CD4-positive, CD25-positive, alpha-beta regulatory T cell (primary cell): ENCODE measurements at regions not wholly inside any gene's neighbourhood (a gene's known extent, or its start where the extent isn't known, plus 50 kb on each side); places are given as distances from the start of the nearest gene placed in this dataset.
"Not testable (repeated sequence)": the region's sequence is repeated elsewhere in the genome, so short reads cannot be mapped to it uniquely, and the experiment has no call there.

ENCODE experiments used
- ATAC-seq, 2 donors: fragments of 150-1000 bp; cut with Tn5 transposase; one replicate each; pipeline ENCODE4 v1.10.0; 2021; ENCODE audit warnings: low read depth in 2 of 2, moderate number of reproducible peaks in 2 of 2, moderate library complexity in 1 of 2
- DNase-seq, 3 donors: peaks; one replicate each; pipeline versions ENCODE4 v3.0.0 to v3.0.0-alpha.2; 2012 to 2022; ENCODE audit warnings: mixed read lengths in 1 of 3
- H3K27ac ChIP-seq: one replicate; pipeline ENCODE4 v1.7.0; 2013; ENCODE audit warnings: mild to moderate bottlenecking, low read length; ENCODE audit not compliant: insufficient read depth, poor library complexity, severe bottlenecking
- H3K27me3 ChIP-seq: one replicate; pipeline ENCODE4 v1.7.0; 2013; ENCODE audit warnings: low read length; ENCODE audit not compliant: control insufficient read depth, insufficient read depth
- H3K36me3 ChIP-seq: one replicate; pipeline ENCODE4 v1.7.0; 2013; ENCODE audit warnings: mild to moderate bottlenecking, low read length, moderate library complexity; ENCODE audit not compliant: control insufficient read depth, insufficient read depth
- H3K4me1 ChIP-seq: 2 replicates; pipeline ENCODE4 v1.7.0; 2013; ENCODE audit warnings: mild to moderate bottlenecking, low read length; ENCODE audit not compliant: insufficient read depth, control insufficient read depth, poor library complexity, severe bottlenecking
- H3K4me3 ChIP-seq: one replicate; pipeline ENCODE4 v1.7.0; 2013; ENCODE audit warnings: low read depth, mild to moderate bottlenecking, low read length, moderate library complexity
- H3K9me3 ChIP-seq, 2 experiments: 1 replicate in 1 of 2; 2 replicates in 1 of 2; pipeline ENCODE4 v1.7.0; 2013; ENCODE audit warnings: low read length in 2 of 2, mild to moderate bottlenecking in 1 of 2, moderate library complexity in 1 of 2; ENCODE audit not compliant: control insufficient read depth in 2 of 2
- H3K27ac Mint-ChIP-seq, 3 donors: one replicate each; pipeline ENCODE4 v1.8.0; 2020 to 2022; ENCODE audit warnings: mild to moderate bottlenecking in 3 of 3, mixed read lengths in 3 of 3, moderate library complexity in 2 of 3
- H3K27me3 Mint-ChIP-seq: one replicate; pipeline ENCODE4 v1.8.0; 2022; ENCODE audit warnings: mild to moderate bottlenecking, mixed read lengths
- H3K36me3 Mint-ChIP-seq: one replicate; pipeline ENCODE4 v1.8.0; 2020; ENCODE audit warnings: mixed read lengths
- H3K4me1 Mint-ChIP-seq, 4 donors: one replicate each; pipeline ENCODE4 v1.8.0; 2020 to 2022; ENCODE audit warnings: mixed read lengths in 4 of 4, mild to moderate bottlenecking in 1 of 4
- H3K4me3 Mint-ChIP-seq, 4 donors: one replicate each; pipeline ENCODE4 v1.8.0; 2020 to 2022; ENCODE audit warnings: mild to moderate bottlenecking in 4 of 4, mixed read lengths in 4 of 4, moderate library complexity in 3 of 4
- H3K9me3 Mint-ChIP-seq, 7 donors: one replicate each; pipeline ENCODE4 v1.8.0; 2020 to 2022; ENCODE audit warnings: mixed read lengths in 7 of 7, mild to moderate bottlenecking in 3 of 7, moderate library complexity in 2 of 7

- no peaks in the 10 kb centered on the region for H3K9me3 ChIP-seq
- Mint-ChIP-seq H3K4me3 (no peak overlapping the region), H3K9me3 (peaks cover 0 to 10% (median 5%) of the 10 kb centered on the region in 7 donors), H3K36me3 (no peaks in the 10 kb centered on the region), H3K27ac (no peak overlapping the region), H3K27me3 (no peaks in the 10 kb centered on the region), H3K4me1 (no peaks in the 10 kb centered on the region)
- H3K36me3 ChIP-seq: no peaks in the 10 kb centered on the region
- no peaks in the 10 kb centered on the region for H3K4me1 ChIP-seq
- H3K27ac ChIP-seq: no peak overlapping the region
- ATAC-seq (no peak), DNase-seq (no peak)
- no peak overlapping the region for H3K4me3 ChIP-seq
- H3K27me3 ChIP-seq: no peaks in the 10 kb centered on the region
Measured at GRCh38 chr2:52613064-52613463, 1154.5 kb upstream of the CHAC2 start.

DNA sequence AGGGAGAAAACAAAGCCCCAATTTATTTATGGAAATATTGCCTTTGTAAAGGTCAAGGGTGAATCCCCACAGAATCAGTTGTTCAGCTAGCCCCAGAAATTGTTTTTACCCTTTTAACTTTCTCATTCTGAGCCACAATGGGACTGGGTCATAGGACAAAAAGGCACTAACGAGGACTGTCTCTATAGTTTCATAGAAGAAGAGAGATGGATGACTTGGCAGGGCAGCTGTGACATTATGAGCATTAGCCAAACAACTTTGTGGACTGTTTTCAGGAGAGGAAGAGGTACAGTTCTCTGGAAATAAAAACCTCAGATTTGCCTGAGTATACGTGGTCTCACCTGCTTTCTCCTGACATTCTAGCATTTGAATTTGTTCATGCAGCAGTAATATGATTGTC lies 1155.8 kb upstream of the CHAC2 start:
- Histone ChIP-seq H3K27me3 (no peaks in the 10 kb centered on the region), H3K36me3 (no peaks in the 10 kb centered on the region), H3K9me3 (no peaks in the 10 kb centered on the region), H3K4me1 (no peaks in the 10 kb centered on the region), H3K27ac (no peak overlapping the region), H3K4me3 (no peak overlapping the region)
- DNase-seq (no peak), ATAC-seq (no peak)
- peaks cover 0 to 10% (median 3%) of the 10 kb centered on the region in 7 donors for H3K9me3 Mint-ChIP-seq
- H3K27me3 Mint-ChIP-seq: no peaks in the 10 kb centered on the region
- no peaks in the 10 kb centered on the region for H3K36me3 Mint-ChIP-seq
- no peaks in the 10 kb centered on the region for H3K4me1 Mint-ChIP-seq
- no peak overlapping the region for H3K27ac Mint-ChIP-seq
- H3K4me3 Mint-ChIP-seq: no peak overlapping the region

GRCh38 chr2:52608030-52608429 lies 1159.6 kb upstream of the CHAC2 start:
- Mint-ChIP-seq H3K9me3 (peaks cover 0 to 20% (median 6%) of the 10 kb centered on the region in 7 donors), H3K27me3 (no peaks in the 10 kb centered on the region), H3K27ac (no peak overlapping the region), H3K4me3 (no peak overlapping the region), H3K36me3 (no peaks in the 10 kb centered on the region), H3K4me1 (no peaks in the 10 kb centered on the region)
- no peaks in the 10 kb centered on the region for H3K4me1 ChIP-seq
- no peaks in the 10 kb centered on the region for H3K27me3 ChIP-seq
- no peaks in the 10 kb centered on the region for H3K9me3 ChIP-seq
- no peak overlapping the region for H3K4me3 ChIP-seq
- no peak for ATAC-seq
- H3K36me3 ChIP-seq: no peaks in the 10 kb centered on the region
- no peak for DNase-seq
- no peak overlapping the region for H3K27ac ChIP-seq

- no peak for DNase-seq
- H3K27me3 Mint-ChIP-seq: no peaks in the 10 kb centered on the region
- Histone ChIP-seq H3K27ac (no peak overlapping the region), H3K27me3 (no peaks in the 10 kb centered on the region), H3K9me3 (no peaks in the 10 kb centered on the region), H3K4me1 (no peaks in the 10 kb centered on the region), H3K36me3 (no peaks in the 10 kb centered on the region), H3K4me3 (no peak overlapping the region)
- H3K4me3 Mint-ChIP-seq: no peak overlapping the region
- no peaks in the 10 kb centered on the region for H3K4me1 Mint-ChIP-seq
- no peak for ATAC-seq
- H3K9me3 Mint-ChIP-seq: peaks cover 0 to 12% (median 2%) of the 10 kb centered on the region in 7 donors
- no peaks in the 10 kb centered on the region for H3K36me3 Mint-ChIP-seq
- no peak overlapping the region for H3K27ac Mint-ChIP-seq
Measured at GRCh38 chr2:52597346-52597745, 1170.3 kb upstream of the CHAC2 start.

DNA sequence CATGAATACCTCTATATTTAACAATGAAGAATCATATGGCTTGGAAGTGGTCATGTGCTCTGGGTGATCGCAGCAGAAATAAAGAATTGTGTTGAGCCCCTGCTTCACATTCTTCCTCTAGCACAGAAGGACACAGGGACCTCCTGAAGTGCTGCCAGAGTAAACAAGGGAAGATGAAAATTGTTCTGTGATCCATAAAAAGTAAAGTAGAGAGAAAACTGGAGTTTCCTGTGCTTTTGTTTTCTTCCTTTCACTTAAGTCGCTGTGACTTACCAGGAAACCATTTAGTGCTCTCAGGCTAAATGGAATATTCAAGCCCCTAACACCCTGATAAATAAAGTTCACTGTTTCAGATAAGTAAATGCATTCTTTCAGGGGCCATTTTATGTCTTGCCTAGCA lies 1173.6 kb upstream of the CHAC2 start:
- no peak overlapping the region for H3K4me3 Mint-ChIP-seq
- H3K27me3 Mint-ChIP-seq: no peaks in the 10 kb centered on the region
- no peak overlapping the region for H3K27ac ChIP-seq
- H3K9me3 Mint-ChIP-seq: peaks cover 0 to 31% (median 2%) of the 10 kb centered on the region in 7 donors
- no peaks in the 10 kb centered on the region for H3K27me3 ChIP-seq
- H3K36me3 ChIP-seq: no peaks in the 10 kb centered on the region
- no peaks in the 10 kb centered on the region for H3K36me3 Mint-ChIP-seq
- DNase-seq (no peak), ATAC-seq (no peak)
- no peaks in the 10 kb centered on the region for H3K4me1 ChIP-seq
- no peaks in the 10 kb centered on the region for H3K9me3 ChIP-seq
- no peak overlapping the region for H3K27ac Mint-ChIP-seq
- H3K4me3 ChIP-seq: no peak overlapping the region
- no peaks in the 10 kb centered on the region for H3K4me1 Mint-ChIP-seq

- not testable (repeated sequence) for H3K27ac ChIP-seq, H3K4me3 Mint-ChIP-seq, H3K36me3 Mint-ChIP-seq, ATAC-seq, H3K9me3 ChIP-seq, H3K27me3 Mint-ChIP-seq, H3K4me3 ChIP-seq, H3K27me3 ChIP-seq, DNase-seq, H3K27ac Mint-ChIP-seq, H3K36me3 ChIP-seq, H3K4me1 ChIP-seq, H3K4me1 Mint-ChIP-seq
- H3K9me3 Mint-ChIP-seq: peaks cover 0 to 28% (median 8%) of the 10 kb centered on the region in 7 donors
Measured at GRCh38 chr2:52584071-52584470, 1183.5 kb upstream of the CHAC2 start.

DNA sequence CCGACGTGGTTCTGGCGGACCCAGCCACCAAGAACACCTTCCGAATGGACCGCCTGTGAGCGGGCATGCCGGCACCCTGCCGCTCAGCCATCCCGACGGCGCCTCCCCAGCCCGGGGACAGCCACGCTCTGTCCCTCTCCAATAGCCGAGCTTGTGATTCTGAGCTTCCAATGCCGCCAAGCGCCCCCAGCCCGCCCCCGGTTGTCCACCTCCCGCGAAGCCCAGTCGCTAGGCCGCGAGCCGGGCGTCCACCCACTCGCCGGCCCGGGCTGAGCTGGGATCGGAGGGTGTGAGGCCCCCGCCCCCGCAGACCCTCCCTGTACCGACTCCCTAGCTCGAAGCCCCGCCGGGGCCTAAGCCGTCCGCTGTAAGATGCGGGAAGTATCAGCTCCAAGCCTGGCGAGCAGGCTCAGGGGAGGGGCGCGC lies 1195.1 kb upstream of the CHAC2 start:
- H3K27ac ChIP-seq: no peak overlapping the region
- H3K9me3 ChIP-seq: peaks cover 2 to 19% of the 10 kb centered on the region in 2 experiments
- Mint-ChIP-seq H3K27ac (no peak overlapping the region), H3K4me3 (no peak overlapping the region), H3K9me3 (peaks cover 4 to 34% (median 11%) of the 10 kb centered on the region in 7 donors), H3K27me3 (no peaks in the 10 kb centered on the region), H3K4me1 (no peaks in the 10 kb centered on the region), H3K36me3 (peaks cover 3% of the 10 kb centered on the region)
- no peaks in the 10 kb centered on the region for H3K36me3 ChIP-seq
- H3K4me3 ChIP-seq: no peak overlapping the region
- H3K27me3 ChIP-seq: no peaks in the 10 kb centered on the region
- ATAC-seq (no peak), DNase-seq (no peak)
- H3K4me1 ChIP-seq: no peaks in the 10 kb centered on the region

DNA sequence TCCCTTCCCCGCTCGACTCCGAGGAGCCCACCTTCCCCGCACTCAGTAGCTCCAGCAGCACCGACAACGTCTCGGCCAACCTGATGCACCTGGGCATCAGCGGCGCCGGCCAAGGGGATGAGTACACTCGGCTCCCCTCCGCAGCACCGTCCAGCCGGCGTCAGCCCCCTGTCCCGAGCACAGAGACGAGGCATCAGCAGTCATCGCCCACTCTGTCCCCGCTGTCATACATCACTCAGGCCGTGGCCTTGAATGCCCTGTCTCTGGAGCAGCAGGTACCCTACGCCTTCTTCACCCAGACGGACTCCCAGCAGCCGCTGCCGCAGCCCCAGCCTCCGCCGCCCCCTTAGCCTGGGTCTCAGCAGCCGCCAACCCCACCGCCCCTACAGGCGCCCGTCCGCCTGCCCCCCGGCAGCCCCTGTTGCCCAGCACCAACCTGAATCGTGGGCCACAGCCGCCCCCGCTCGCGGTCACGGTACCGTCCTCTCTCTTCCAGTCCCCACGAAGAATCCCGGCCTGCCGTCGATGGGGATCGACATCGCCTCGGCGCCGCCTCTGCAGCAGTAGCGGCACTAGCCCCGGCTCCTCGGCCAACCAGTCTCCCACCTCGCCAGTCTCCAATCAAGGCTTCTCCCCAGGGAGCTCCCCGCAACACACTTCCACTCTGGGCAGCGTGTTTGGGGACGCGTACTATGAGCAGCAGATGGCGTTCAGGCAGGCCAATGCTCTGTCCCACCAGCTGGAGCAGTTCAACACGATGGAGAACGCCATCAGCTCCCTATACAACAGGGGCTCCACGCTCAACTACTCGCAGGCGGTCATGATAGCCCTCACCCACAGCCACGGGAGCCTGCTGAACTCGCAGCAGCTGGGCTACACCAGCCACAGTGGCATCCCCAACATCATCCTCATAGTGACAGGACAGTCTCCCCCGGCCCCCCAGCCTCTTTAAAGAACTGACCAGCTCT lies 1195.9 kb upstream of the CHAC2 start:
- ATAC-seq: no peak
- H3K27ac Mint-ChIP-seq: peak overlapping the region in 1 of 3 donors; percentile 32

More for the DNA sequence above, 1195.9 kb upstream of the CHAC2 start:
- Mint-ChIP-seq H3K36me3 (peaks cover 3% of the 10 kb centered on the region), H3K9me3 (peaks cover 4 to 34% (median 11%) of the 10 kb centered on the region in 7 donors), H3K27me3 (no peaks in the 10 kb centered on the region), H3K4me1 (no peaks in the 10 kb centered on the region), H3K4me3 (no peak overlapping the region)
- Histone ChIP-seq H3K4me1 (no peaks in the 10 kb centered on the region), H3K4me3 (no peak overlapping the region), H3K27ac (no peak overlapping the region), H3K27me3 (no peaks in the 10 kb centered on the region), H3K36me3 (no peaks in the 10 kb centered on the region), H3K9me3 (peaks cover 2 to 19% of the 10 kb centered on the region in 2 experiments)
- DNase-seq: no peak
